Activated T-cell treated with anti-CD3 and anti-CD28 coated beads for 1 hour (primary cell): ENCODE measurements at regions not wholly inside any gene's neighbourhood (a gene's known extent, or its start where the extent isn't known, plus 50 kb on each side); places are given as distances from the start of the nearest gene placed in this dataset.

ENCODE experiments used
- DNase-seq: peaks from one replicate; pipeline ENCODE4 v3.0.0-alpha.2; 2020; ENCODE audit warnings: low read depth

DNA sequence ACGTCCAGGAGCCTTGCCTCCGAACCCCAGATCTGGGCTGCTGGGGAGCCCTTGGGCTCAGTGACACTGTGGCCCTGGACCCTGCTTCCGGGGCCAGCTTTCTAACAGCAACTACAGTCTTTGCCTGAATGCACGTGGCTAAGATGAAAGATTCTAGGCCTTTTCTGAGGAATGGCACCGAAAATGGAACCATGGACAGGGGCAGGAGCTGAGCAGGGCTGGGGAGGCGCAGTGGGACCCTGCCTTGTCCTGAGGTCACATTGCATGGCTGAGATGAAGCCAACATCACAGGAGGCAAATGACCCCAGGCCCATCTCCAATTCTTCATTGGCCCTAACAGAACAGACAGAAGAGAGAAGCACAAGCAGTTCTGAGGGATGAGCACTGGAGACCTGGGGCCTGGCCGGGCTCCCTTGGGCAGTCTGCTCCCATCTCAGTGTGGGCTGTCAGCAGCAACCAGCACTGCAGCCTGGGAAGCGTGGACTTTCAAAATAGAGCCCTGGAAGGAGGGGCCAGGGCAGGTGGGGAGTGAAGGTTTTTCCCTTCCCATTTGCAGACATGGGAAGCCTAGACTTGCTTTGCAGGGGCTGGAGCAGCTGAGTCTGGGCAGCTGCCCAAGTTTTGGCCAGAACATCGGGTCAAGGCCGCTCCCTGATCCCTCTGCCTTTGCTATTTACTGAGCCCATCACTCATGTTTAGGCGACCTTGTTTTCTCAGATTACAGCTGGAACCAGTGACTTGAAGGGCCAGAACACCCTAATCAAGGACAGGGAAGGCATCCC lies 114.4 kb upstream of the TCERG1L start:
- DNase-seq = no peak

- DNase-seq = no peak
Observed at GRCh38 chr10:131426534-131426898, 115.0 kb upstream of the TCERG1L start.

- no peak for DNase-seq
Observed at GRCh38 chr10:131427281-131427680, 115.8 kb upstream of the TCERG1L start.

- DNase-seq = no peak
Observed at GRCh38 chr10:131427901-131428300, 116.4 kb upstream of the TCERG1L start.

GRCh38 chr10:131429141-131429540 lies 117.6 kb upstream of the TCERG1L start:
- DNase-seq = no peak

GRCh38 chr10:131429942-131430341 lies 118.4 kb upstream of the TCERG1L start:
- DNase-seq = no peak

DNA sequence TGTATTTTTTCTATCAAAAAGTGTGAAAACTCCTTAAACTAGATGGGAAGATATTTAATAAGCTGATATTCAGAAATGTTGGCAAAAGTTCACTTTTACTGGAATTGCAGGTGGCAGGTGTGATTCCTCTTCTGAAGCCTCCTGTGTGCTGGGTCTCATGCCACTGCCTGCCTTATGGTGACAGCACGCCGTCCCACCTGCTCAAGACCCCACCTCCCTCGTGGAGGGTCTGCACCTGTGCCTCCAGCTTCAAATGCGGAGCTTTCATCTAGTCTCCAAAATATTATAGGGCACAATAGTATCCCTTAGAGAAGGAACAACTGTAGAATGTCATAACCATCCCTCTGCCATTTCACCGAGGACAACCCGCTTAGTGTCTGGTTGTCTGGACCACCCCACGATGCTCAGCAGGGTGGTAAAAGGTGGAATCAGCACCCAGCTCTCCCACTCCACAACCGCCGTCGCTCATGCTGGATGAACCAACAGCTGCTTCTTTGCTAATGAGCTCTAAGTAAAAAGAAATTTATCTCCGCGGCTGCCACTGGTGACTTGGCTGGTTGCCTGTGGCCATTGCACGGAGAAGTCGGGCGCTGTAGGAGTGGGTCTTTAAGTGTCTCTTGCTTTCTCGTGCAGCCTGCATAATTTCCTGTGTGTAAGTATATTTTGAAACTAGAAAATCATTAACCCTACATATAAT lies 119.3 kb upstream of the TCERG1L start:
- no peak for DNase-seq

DNA sequence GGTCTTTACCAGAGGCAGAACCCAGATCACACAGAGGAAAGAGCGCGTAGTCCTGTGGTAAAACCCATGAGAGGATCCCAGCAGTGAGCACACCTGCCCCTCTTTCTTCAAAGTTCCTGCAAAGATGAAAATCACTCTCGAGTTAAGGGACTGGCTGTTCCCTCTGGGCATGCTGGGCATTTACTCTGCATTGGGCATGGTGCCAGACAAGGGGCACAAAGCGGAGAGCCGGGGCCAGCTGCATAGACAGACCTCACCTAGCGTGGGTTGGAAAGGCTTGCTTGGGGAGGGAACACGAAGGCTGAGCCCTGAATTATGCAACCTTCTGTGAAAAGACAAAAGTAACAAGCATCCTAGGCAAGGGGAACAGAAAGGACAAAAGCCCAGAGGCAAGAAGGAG lies 120.0 kb upstream of the TCERG1L start:
- DNase-seq = no peak

DNA sequence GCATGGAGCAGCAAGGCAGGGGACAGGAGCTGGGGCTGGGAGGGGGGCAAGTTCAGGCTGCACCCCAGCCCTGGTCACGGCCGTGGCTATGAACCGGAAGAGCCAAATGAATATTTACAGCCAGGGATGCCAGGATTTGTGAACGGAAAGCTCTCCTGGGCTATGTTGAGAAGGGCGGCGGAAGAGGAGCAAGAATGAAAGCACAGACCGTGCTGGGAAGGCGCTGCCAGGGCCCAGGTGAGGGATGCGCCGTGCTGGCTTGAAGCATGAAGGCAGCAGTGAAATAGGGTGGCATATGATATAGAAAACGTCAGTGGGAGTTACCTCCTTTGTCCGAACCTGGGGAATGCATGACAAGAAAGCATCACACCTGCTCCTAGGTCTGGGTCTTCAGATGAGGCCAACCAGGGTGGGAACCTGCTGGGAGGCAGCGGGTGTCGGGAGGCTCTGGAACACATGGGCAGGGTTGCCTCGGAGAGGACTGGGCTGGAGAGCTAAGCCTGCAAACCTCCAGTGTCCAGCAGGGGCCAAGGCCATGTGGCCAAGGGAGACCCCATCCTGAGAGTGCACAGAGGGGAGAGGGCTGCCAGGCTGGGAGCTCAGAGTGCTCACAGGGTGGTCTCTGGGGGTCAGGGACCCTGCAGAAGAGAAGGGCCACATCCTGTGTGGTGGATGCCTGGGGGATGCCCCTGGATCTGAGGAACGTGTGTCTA lies 120.6 kb upstream of the TCERG1L start:
- no peak for DNase-seq

DNA sequence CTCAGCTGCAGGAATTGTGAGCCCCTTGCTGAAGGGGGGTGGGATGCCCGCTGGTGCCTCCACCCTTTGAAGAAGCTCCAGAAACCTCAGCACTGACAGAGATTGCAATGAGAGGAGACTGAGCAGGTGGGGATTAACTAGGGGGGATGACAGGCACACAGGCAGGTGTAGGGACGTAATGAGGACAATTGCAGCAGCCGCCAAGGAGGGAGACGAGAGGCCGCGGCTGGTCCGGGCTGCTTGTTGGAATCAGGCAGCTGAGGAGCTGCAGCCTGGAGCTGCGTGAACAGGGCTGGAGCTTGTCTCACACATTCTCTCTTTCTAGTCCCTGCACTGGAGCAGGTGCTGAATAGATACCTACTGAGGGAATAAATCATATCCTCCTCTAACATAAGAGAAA lies 122.0 kb upstream of the TCERG1L start:
- no peak for DNase-seq

GRCh38 chr10:131435232-131435631 lies 123.7 kb upstream of the TCERG1L start:
- DNase-seq = no peak

GRCh38 chr10:131435760-131436457 lies 124.4 kb upstream of the TCERG1L start:
- DNase-seq = no peak

- no peak for DNase-seq
Observed at GRCh38 chr10:131436458-131436857, 124.9 kb upstream of the TCERG1L start.

GRCh38 chr10:131437556-131438475 lies 126.3 kb upstream of the TCERG1L start:
- DNase-seq = no peak

GRCh38 chr10:131438665-131439064 lies 127.1 kb upstream of the TCERG1L start:
- DNase-seq = no peak

- DNase-seq = no peak
Observed at GRCh38 chr10:131439705-131440104, 128.2 kb upstream of the TCERG1L start.

DNA sequence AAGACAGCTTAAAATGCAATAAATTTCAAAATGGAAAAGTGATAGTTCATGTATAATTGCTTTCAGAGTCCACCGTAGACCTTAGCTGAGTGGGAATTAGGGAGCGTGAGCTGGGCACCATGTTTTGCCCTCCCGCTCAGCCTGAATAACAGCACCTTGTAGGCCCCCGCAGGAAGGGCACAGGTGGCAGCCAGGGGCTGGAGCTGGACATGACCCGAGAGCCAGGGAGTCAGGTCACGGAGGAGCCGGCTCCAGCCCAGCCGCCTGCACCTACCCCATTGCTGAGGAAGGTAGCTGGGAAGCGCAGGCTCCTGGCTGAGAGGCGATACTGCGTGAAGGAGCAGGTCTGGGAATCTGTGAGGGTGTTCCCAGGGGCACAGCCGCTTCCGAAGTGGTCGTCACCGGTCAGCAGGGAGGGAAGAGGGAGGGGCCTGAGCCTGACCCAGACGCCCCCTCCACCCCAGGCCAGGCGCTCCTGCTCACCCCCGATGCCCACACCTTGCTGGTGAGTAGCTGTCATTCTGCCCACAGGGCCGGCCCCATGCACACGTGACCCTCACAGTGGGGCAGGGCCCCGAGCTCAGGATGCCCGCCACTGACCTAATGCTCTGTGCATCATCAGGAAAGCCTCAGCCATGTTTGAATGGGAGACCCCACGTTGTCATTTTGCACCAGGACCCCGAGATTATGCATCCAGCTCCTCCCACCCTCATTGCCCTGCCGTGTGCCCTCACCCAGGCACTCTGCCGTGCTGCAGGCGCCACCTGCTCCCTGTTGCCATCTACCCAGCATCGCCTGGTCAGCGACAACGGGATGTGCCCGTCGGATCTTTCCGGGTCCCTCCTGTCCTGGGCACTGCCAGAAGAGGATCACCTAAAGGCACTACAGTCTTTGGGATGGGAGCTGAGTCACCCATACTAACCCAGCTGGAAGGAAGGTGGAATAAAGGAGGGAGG lies 129.2 kb upstream of the TCERG1L start:
- DNase-seq = no peak

DNA sequence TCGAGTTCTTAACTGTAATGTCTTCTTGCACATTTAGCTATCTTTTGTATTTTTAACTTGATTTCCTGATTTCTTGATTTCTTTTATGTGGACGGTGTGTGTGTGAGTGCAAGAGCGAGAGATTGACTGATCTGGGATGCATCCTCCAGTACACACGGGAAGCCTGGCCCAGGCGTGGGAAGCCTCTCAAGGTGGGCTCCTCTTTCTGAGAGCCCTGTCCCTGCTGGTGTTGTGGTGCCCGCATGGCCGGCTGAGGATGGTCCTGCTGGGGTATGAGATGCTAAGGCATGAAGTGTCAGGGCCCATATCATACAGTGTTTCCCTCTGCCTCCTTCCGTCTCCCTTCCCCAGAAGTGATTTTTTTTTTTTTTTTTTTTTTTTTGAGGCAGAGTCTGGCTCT lies 130.8 kb upstream of the TCERG1L start:
- no peak for DNase-seq

GRCh38 chr10:131444286-131444685 lies 132.8 kb upstream of the TCERG1L start:
- DNase-seq = no peak

DNA sequence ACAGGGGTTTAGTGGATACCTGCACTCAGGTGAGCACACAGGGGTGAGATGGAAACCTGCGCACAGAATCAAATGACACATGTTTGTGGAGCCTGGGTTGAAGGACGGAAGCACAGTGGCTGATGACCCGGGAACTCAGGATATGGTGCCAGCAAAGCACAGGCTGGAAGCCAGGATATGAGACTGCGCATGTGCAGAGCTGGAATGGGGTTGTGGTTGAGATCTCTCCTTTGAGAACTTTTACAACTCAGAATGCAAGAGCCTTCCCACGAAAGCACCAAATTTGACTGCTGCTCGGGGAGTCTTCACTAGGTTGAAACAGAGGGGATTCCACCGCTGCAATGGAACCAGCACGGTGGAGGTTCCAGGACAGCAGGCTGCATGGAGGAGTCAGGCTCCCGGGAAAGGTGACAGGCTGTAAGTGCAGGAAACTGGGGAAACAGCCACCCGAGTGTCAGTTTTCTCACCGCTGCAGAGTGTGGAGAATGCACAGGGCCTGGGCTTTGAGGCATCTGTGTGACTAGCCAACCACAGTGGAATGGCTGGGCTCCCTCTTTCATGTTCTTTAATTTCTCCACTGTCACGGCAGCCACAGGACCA lies 133.4 kb upstream of the TCERG1L start:
- DNase-seq = no peak
